NT2/D1 (cell line): ENCODE measurements at regions not wholly inside any gene's neighbourhood (a gene's known extent, or its start where the extent isn't known, plus 50 kb on each side); places are given as distances from the start of the nearest gene placed in this dataset.

ENCODE experiments used
- SUZ12 ChIP-seq: IDR thresholded peaks from 2 replicates; pipeline ENCODE4 v1.6.1; 2011; ENCODE audit not compliant: insufficient read length, insufficient read depth; ENCODE audit errors: extremely low read depth
- YY1 ChIP-seq: IDR thresholded peaks from 2 replicates; pipeline ENCODE4 v1.6.1; 2011; ENCODE audit not compliant: insufficient read length, insufficient read depth

- TF ChIP-seq SUZ12 (no peak), YY1 (no peak)
Measured at GRCh38 chr2:219792446-219792845, 165.0 kb downstream of the SLC4A3 start.
